ENCODE measurements at regions not wholly inside any gene's neighbourhood (a gene's known extent, or its start where the extent isn't known, plus 50 kb on each side); places are given as distances from the start of the nearest gene placed in this dataset.

GRCh38 chr19:30677702-30678101 is 305.5 kb downstream of the ZNF536 start:
- Histone ChIP-seq H3K27ac (ENCODE audit: low read depth, low read length) (no peak overlapping the region), H3K27me3 (ENCODE audit: insufficient read depth, low read length) (no peaks in the 10 kb centered on the region), H3K36me3 (ENCODE audit: insufficient read depth, low read length) (no peaks in the 10 kb centered on the region), H3K9ac (ENCODE audit: low read depth, low read length) (no peak overlapping the region), H3K4me3 (ENCODE audit: low read length) (no peak overlapping the region), H3K4me1 (ENCODE audit: insufficient read depth, low read length) (no peaks in the 10 kb centered on the region), H3K9me3 (ENCODE audit: insufficient read depth, low read depth, low read length) (no peaks in the 10 kb centered on the region)
- 94% methylated on average over 6 of the region's 6 CpGs for WGBS

GRCh38 chr19:30676990-30677679 is 305.0 kb downstream of the ZNF536 start:
- Histone ChIP-seq H3K4me3 (ENCODE audit: low read length) (no peak overlapping the region), H3K4me1 (ENCODE audit: insufficient read depth, low read length) (no peaks in the 10 kb centered on the region), H3K36me3 (ENCODE audit: insufficient read depth, low read length) (no peaks in the 10 kb centered on the region), H3K27ac (ENCODE audit: low read depth, low read length) (no peak overlapping the region), H3K9ac (ENCODE audit: low read depth, low read length) (no peak overlapping the region), H3K27me3 (ENCODE audit: insufficient read depth, low read length) (no peaks in the 10 kb centered on the region), H3K9me3 (ENCODE audit: insufficient read depth, low read depth, low read length) (no peaks in the 10 kb centered on the region)
- 94% methylated on average over 8 of the region's 8 CpGs for WGBS

GRCh38 chr19:30675086-30675485 is 302.9 kb downstream of the ZNF536 start:
- 93% methylated on average over 7 of the region's 7 CpGs for WGBS

GRCh38 chr19:30674656-30675055 is 302.5 kb downstream of the ZNF536 start:
- Histone ChIP-seq H3K27me3 (ENCODE audit: insufficient read depth, low read length) (no peaks in the 10 kb centered on the region), H3K4me3 (ENCODE audit: low read length) (no peak overlapping the region), H3K27ac (ENCODE audit: low read depth, low read length) (no peak overlapping the region), H3K4me1 (ENCODE audit: insufficient read depth, low read length) (peaks cover 2% of the 10 kb centered on the region; the same call in 1 of the 2 replicates), H3K9me3 (ENCODE audit: insufficient read depth, low read depth, low read length) (no peaks in the 10 kb centered on the region), H3K36me3 (ENCODE audit: insufficient read depth, low read length) (no peaks in the 10 kb centered on the region), H3K9ac (ENCODE audit: low read depth, low read length) (no peak overlapping the region)
- 86% methylated on average over 6 of the region's 6 CpGs for WGBS

More at GRCh38 chr19:30675086-30675485, 302.9 kb downstream of the ZNF536 start:
- H3K27ac ChIP-seq (ENCODE audit: low read depth, low read length) = no peak overlapping the region
- H3K36me3 ChIP-seq (ENCODE audit: insufficient read depth, low read length) = no peaks in the 10 kb centered on the region
- no peaks in the 10 kb centered on the region for H3K4me1 ChIP-seq (ENCODE audit: insufficient read depth, low read length)
- no peak overlapping the region for H3K9ac ChIP-seq (ENCODE audit: low read depth, low read length)
- H3K27me3 ChIP-seq (ENCODE audit: insufficient read depth, low read length) = no peaks in the 10 kb centered on the region
- H3K9me3 ChIP-seq (ENCODE audit: insufficient read depth, low read depth, low read length) = no peaks in the 10 kb centered on the region
- no peak overlapping the region for H3K4me3 ChIP-seq (ENCODE audit: low read length)

GRCh38 chr19:30673336-30673735 is 301.2 kb downstream of the ZNF536 start:
- Histone ChIP-seq H3K9ac (ENCODE audit: low read depth, low read length) (no peak overlapping the region), H3K27me3 (ENCODE audit: insufficient read depth, low read length) (no peaks in the 10 kb centered on the region), H3K9me3 (ENCODE audit: insufficient read depth, low read depth, low read length) (no peaks in the 10 kb centered on the region), H3K4me1 (ENCODE audit: insufficient read depth, low read length) (peaks cover 4% of the 10 kb centered on the region; the same call in 1 of the 2 replicates), H3K36me3 (ENCODE audit: insufficient read depth, low read length) (no peaks in the 10 kb centered on the region), H3K4me3 (ENCODE audit: low read length) (no peak overlapping the region), H3K27ac (ENCODE audit: low read depth, low read length) (no peak overlapping the region)
- WGBS = 95% methylated on average over 8 of the region's 8 CpGs

GRCh38 chr19:30672926-30673325 is 300.7 kb downstream of the ZNF536 start:
- no peak overlapping the region for H3K4me3 ChIP-seq (ENCODE audit: low read length)
- H3K9me3 ChIP-seq (ENCODE audit: insufficient read depth, low read depth, low read length) = no peaks in the 10 kb centered on the region
- WGBS = 93% methylated on average over 5 of the region's 5 CpGs
- H3K9ac ChIP-seq (ENCODE audit: low read depth, low read length) = no peak overlapping the region
- H3K36me3 ChIP-seq (ENCODE audit: insufficient read depth, low read length) = no peaks in the 10 kb centered on the region
- H3K27ac ChIP-seq (ENCODE audit: low read depth, low read length) = no peak overlapping the region
- no peaks in the 10 kb centered on the region for H3K27me3 ChIP-seq (ENCODE audit: insufficient read depth, low read length)
- peaks cover 4% of the 10 kb centered on the region; the same call in 1 of the 2 replicates for H3K4me1 ChIP-seq (ENCODE audit: insufficient read depth, low read length)

- Histone ChIP-seq H3K9me3 (ENCODE audit: insufficient read depth, low read depth, low read length) (no peaks in the 10 kb centered on the region), H3K27me3 (ENCODE audit: insufficient read depth, low read length) (no peaks in the 10 kb centered on the region), H3K4me1 (ENCODE audit: insufficient read depth, low read length) (peaks cover 4% of the 10 kb centered on the region; the same call in 1 of the 2 replicates), H3K4me3 (ENCODE audit: low read length) (no peak overlapping the region), H3K36me3 (ENCODE audit: insufficient read depth, low read length) (no peaks in the 10 kb centered on the region), H3K9ac (ENCODE audit: low read depth, low read length) (no peak overlapping the region), H3K27ac (ENCODE audit: low read depth, low read length) (no peak overlapping the region)
- 93% methylated on average over 9 of the region's 9 CpGs for WGBS
Measured at GRCh38 chr19:30671622-30672051, 299.5 kb downstream of the ZNF536 start.

GRCh38 chr19:30671367-30671619 is 299.1 kb downstream of the ZNF536 start:
- Histone ChIP-seq H3K27me3 (ENCODE audit: insufficient read depth, low read length) (no peaks in the 10 kb centered on the region), H3K9ac (ENCODE audit: low read depth, low read length) (no peak overlapping the region), H3K4me3 (ENCODE audit: low read length) (no peak overlapping the region), H3K4me1 (ENCODE audit: insufficient read depth, low read length) (peaks cover 4% of the 10 kb centered on the region; the same call in 1 of the 2 replicates), H3K36me3 (ENCODE audit: insufficient read depth, low read length) (no peaks in the 10 kb centered on the region), H3K27ac (ENCODE audit: low read depth, low read length) (no peak overlapping the region), H3K9me3 (ENCODE audit: insufficient read depth, low read depth, low read length) (no peaks in the 10 kb centered on the region)
- WGBS = 93% methylated on average over 3 of the region's 3 CpGs

GRCh38 chr19:30670562-30671366 is 298.6 kb downstream of the ZNF536 start:
- Histone ChIP-seq H3K4me3 (ENCODE audit: low read length) (no peak overlapping the region), H3K9me3 (ENCODE audit: insufficient read depth, low read depth, low read length) (no peaks in the 10 kb centered on the region), H3K27ac (ENCODE audit: low read depth, low read length) (no peak overlapping the region), H3K4me1 (ENCODE audit: insufficient read depth, low read length) (peaks cover 6% of the 10 kb centered on the region), H3K36me3 (ENCODE audit: insufficient read depth, low read length) (no peaks in the 10 kb centered on the region), H3K27me3 (ENCODE audit: insufficient read depth, low read length) (no peaks in the 10 kb centered on the region), H3K9ac (ENCODE audit: low read depth, low read length) (no peak overlapping the region)
- 95% methylated on average over 17 of the region's 17 CpGs for WGBS

GRCh38 chr19:30670011-30670329 is 297.8 kb downstream of the ZNF536 start:
- WGBS = 91% methylated on average over 14 of the region's 14 CpGs
- Histone ChIP-seq H3K4me1 (ENCODE audit: insufficient read depth, low read length) (peaks cover 6% of the 10 kb centered on the region), H3K36me3 (ENCODE audit: insufficient read depth, low read length) (no peaks in the 10 kb centered on the region), H3K9ac (ENCODE audit: low read depth, low read length) (no peak overlapping the region), H3K27ac (ENCODE audit: low read depth, low read length) (no peak overlapping the region), H3K9me3 (ENCODE audit: insufficient read depth, low read depth, low read length) (no peaks in the 10 kb centered on the region), H3K4me3 (ENCODE audit: low read length) (no peak overlapping the region), H3K27me3 (ENCODE audit: insufficient read depth, low read length) (no peaks in the 10 kb centered on the region)

GRCh38 chr19:30669329-30670010 is 297.3 kb downstream of the ZNF536 start:
- Histone ChIP-seq H3K27ac (ENCODE audit: low read depth, low read length) (no peak overlapping the region), H3K4me3 (ENCODE audit: low read length) (peak overlapping the region; percentile 33), H3K4me1 (ENCODE audit: insufficient read depth, low read length) (peaks cover 6% of the 10 kb centered on the region), H3K27me3 (ENCODE audit: insufficient read depth, low read length) (no peaks in the 10 kb centered on the region), H3K9ac (ENCODE audit: low read depth, low read length) (no peak overlapping the region), H3K36me3 (ENCODE audit: insufficient read depth, low read length) (no peaks in the 10 kb centered on the region), H3K9me3 (ENCODE audit: insufficient read depth, low read depth, low read length) (no peaks in the 10 kb centered on the region)
- WGBS = 33% methylated on average over 25 of the region's 25 CpGs
